Colonic mucosa (tissue), 4 donors: ENCODE measurements at regions not wholly inside any gene's neighbourhood (a gene's known extent, or its start where the extent isn't known, plus 50 kb on each side); places are given as distances from the start of the nearest gene placed in this dataset.

Experiments used
- DNase-seq: peaks from one replicate; pipeline ENCODE4 v3.0.0-alpha.2; 2020
- H3K27ac ChIP-seq: fragments of 200-600 bp; one replicate; pipeline ENCODE4 v1.8.0; 2021
- H3K27me3 ChIP-seq: fragments of 200-600 bp; one replicate; pipeline ENCODE4 v1.8.0; 2021
- H3K36me3 ChIP-seq: fragments of 200-600 bp; one replicate; pipeline ENCODE4 v1.8.0; 2021
- H3K4me1 ChIP-seq: fragments of 200-600 bp; one replicate; pipeline ENCODE4 v1.8.0; 2021; ENCODE audit warnings: mild to moderate bottlenecking
- H3K4me3 ChIP-seq: fragments of 200-600 bp; one replicate; pipeline ENCODE4 v1.8.0; 2021
- H3K9ac ChIP-seq, 2 donors: one replicate each; pipeline ENCODE4 v1.7.0; 2013; ENCODE audit warnings: control low read depth in 2 of 2, low read depth in 2 of 2, low read length in 2 of 2
- H3K9me3 ChIP-seq: fragments of 200-600 bp; one replicate; pipeline ENCODE4 v1.8.0; 2021
- intact Hi-C: fragments of 100-400 bp; cut with DNase I; formaldehyde crosslinking; loops from one replicate; pipeline ENCODE4 v1.14.1; 2022
- TF ChIP-seq, protein P1 (sequence below): fragments of 200-600 bp; IDR thresholded peaks from one replicate; pipeline ENCODE4 v1.8.0; 2022; ENCODE audit warnings: antibody characterized with exemption, mild to moderate bottlenecking
- donor health status: healthy.
- donor health status: DM: no; HTN: no; CAD: no.
- donor health status: DM: no; HTN: no; CAD: no.

GRCh38 chr13:104733427-104733826 is 1667.2 kb upstream of the SLC10A2 start:
- Histone ChIP-seq H3K9me3 (no peaks in the 10 kb centered on the region), H3K27me3 (no peaks in the 10 kb centered on the region), H3K36me3 (no peaks in the 10 kb centered on the region), H3K27ac (no peak overlapping the region), H3K9ac (no peak overlapping the region), H3K4me3 (no peak overlapping the region), H3K4me1 (no peaks in the 10 kb centered on the region)
- TF ChIP-seq, protein P1, sequence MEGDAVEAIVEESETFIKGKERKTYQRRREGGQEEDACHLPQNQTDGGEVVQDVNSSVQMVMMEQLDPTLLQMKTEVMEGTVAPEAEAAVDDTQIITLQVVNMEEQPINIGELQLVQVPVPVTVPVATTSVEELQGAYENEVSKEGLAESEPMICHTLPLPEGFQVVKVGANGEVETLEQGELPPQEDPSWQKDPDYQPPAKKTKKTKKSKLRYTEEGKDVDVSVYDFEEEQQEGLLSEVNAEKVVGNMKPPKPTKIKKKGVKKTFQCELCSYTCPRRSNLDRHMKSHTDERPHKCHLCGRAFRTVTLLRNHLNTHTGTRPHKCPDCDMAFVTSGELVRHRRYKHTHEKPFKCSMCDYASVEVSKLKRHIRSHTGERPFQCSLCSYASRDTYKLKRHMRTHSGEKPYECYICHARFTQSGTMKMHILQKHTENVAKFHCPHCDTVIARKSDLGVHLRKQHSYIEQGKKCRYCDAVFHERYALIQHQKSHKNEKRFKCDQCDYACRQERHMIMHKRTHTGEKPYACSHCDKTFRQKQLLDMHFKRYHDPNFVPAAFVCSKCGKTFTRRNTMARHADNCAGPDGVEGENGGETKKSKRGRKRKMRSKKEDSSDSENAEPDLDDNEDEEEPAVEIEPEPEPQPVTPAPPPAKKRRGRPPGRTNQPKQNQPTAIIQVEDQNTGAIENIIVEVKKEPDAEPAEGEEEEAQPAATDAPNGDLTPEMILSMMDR: no peak
- DNase-seq: no peak
- intact Hi-C loops: no loop called here

- H3K4me3 ChIP-seq: no peak overlapping the region
- no peaks in the 10 kb centered on the region for H3K9me3 ChIP-seq
- no peak overlapping the region for H3K27ac ChIP-seq
- intact Hi-C loops: no loop called here
- no peaks in the 10 kb centered on the region for H3K36me3 ChIP-seq
- DNase-seq: no peak
- no peak overlapping the region for H3K9ac ChIP-seq
- no peaks in the 10 kb centered on the region for H3K4me1 ChIP-seq
- no peaks in the 10 kb centered on the region for H3K27me3 ChIP-seq
- TF ChIP-seq, protein P1: no peak
Observed at GRCh38 chr13:104715111-104715510, 1648.9 kb upstream of the SLC10A2 start.

- Histone ChIP-seq H3K9me3 (no peaks in the 10 kb centered on the region), H3K9ac (no peak overlapping the region), H3K27ac (no peak overlapping the region), H3K36me3 (no peaks in the 10 kb centered on the region), H3K27me3 (no peaks in the 10 kb centered on the region), H3K4me1 (no peaks in the 10 kb centered on the region), H3K4me3 (no peak overlapping the region)
- TF ChIP-seq, protein P1: no peak
- no peak for DNase-seq
- intact Hi-C loops: no loop called here
Observed at GRCh38 chr13:104705031-104705750, 1639.0 kb upstream of the SLC10A2 start.

DNA sequence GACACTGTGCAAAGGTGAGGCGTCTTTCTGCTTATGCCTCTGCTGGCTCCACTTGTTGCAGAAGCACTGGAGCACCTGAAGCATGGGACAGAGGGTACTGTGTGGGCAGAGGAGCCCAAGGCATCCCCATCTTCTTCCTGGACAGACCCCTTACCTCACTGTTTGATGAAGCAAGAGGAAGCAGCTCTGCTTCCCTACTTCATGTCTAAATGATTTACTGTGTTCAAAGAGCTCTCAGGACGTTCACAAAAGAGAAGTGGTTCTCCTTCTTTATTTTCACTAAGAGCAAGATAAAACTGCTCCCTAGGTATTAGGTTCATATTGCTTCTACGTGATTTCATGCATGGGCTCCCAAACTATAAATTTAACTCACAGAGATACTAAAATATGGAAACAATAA is 1635.4 kb upstream of the SLC10A2 start:
- Histone ChIP-seq H3K4me1 (no peaks in the 10 kb centered on the region), H3K9ac (no peak overlapping the region), H3K9me3 (no peaks in the 10 kb centered on the region), H3K36me3 (no peaks in the 10 kb centered on the region), H3K27me3 (no peaks in the 10 kb centered on the region), H3K27ac (no peak overlapping the region), H3K4me3 (no peak overlapping the region)
- no peak for DNase-seq
- TF ChIP-seq, protein P1: no peak
- intact Hi-C loops: no loop called here

- H3K9ac ChIP-seq: no peak overlapping the region
Observed at GRCh38 chr13:104694397-104694796, 1628.2 kb upstream of the SLC10A2 start.

More at GRCh38 chr13:104694397-104694796, 1628.2 kb upstream of the SLC10A2 start:
- Histone ChIP-seq H3K4me3 (no peak overlapping the region), H3K9me3 (no peaks in the 10 kb centered on the region), H3K36me3 (no peaks in the 10 kb centered on the region), H3K27me3 (no peaks in the 10 kb centered on the region), H3K4me1 (no peaks in the 10 kb centered on the region), H3K27ac (no peak overlapping the region)
- intact Hi-C loops: no loop called here
- TF ChIP-seq, protein P1: no peak
- DNase-seq: no peak
